PFSK-1 (cell line): ENCODE measurements at regions not wholly inside any gene's neighbourhood (a gene's known extent, or its start where the extent isn't known, plus 50 kb on each side); places are given as distances from the start of the nearest gene placed in this dataset.

ENCODE experiments used
- FOXP2 ChIP-seq: optimal IDR thresholded peaks from 2 replicates; pipeline ENCODE3; 2011; ENCODE audit warnings: borderline replicate concordance, control low read depth, inconsistent platforms; ENCODE audit not compliant: insufficient read depth; ENCODE audit errors: extremely low read length, extremely low read depth
- POLR2AphosphoS5 ChIP-seq: IDR thresholded peaks from 2 replicates; pipeline ENCODE4 v1.6.1; 2012; ENCODE audit warnings: low read depth, mild to moderate bottlenecking, control low read depth, low read length, moderate library complexity
- SIN3A ChIP-seq: IDR thresholded peaks from 2 replicates; pipeline ENCODE4 v1.6.1; 2012; ENCODE audit warnings: mild to moderate bottlenecking, low read length, moderate library complexity, borderline replicate concordance; ENCODE audit not compliant: insufficient read depth
- TAF1 ChIP-seq: IDR thresholded peaks from 2 replicates; pipeline ENCODE4 v1.6.1; 2012; ENCODE audit warnings: low read length, control low read depth, borderline replicate concordance; ENCODE audit not compliant: insufficient read depth
- TF ChIP-seq, protein P1 (sequence below), 2 experiments: IDR thresholded peaks; 2 replicates each; pipeline versions ENCODE4 v1.6.1 to v1.8.0; 2011 to 2012; ENCODE audit warnings: low read depth in 2 of 2, low read length in 2 of 2, control low read depth in 1 of 2, inconsistent platforms in 1 of 2, mild to moderate bottlenecking in 1 of 2, moderate library complexity in 1 of 2; ENCODE audit not compliant: insufficient read depth in 1 of 2

DNA sequence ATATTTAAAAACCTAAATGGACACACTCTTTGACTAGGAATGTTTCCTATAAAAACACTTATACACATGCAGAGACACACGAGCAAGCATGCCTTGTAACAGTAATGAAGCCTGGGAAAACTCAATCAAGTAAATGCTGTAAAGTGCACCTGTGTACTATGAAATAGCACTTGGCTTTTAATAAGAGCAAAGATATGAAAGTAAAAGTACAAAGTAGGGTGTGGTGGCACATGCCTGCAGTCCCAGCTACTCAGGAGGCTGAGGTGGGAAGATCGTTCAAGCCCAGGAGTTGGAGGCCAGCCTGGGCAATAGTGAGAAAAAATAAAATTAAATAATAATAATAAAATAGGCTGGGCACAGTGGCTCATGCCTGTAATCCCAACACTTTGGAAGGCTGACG lies 166.9 kb upstream of the GRK3 start:
- TF ChIP-seq, protein P1, sequence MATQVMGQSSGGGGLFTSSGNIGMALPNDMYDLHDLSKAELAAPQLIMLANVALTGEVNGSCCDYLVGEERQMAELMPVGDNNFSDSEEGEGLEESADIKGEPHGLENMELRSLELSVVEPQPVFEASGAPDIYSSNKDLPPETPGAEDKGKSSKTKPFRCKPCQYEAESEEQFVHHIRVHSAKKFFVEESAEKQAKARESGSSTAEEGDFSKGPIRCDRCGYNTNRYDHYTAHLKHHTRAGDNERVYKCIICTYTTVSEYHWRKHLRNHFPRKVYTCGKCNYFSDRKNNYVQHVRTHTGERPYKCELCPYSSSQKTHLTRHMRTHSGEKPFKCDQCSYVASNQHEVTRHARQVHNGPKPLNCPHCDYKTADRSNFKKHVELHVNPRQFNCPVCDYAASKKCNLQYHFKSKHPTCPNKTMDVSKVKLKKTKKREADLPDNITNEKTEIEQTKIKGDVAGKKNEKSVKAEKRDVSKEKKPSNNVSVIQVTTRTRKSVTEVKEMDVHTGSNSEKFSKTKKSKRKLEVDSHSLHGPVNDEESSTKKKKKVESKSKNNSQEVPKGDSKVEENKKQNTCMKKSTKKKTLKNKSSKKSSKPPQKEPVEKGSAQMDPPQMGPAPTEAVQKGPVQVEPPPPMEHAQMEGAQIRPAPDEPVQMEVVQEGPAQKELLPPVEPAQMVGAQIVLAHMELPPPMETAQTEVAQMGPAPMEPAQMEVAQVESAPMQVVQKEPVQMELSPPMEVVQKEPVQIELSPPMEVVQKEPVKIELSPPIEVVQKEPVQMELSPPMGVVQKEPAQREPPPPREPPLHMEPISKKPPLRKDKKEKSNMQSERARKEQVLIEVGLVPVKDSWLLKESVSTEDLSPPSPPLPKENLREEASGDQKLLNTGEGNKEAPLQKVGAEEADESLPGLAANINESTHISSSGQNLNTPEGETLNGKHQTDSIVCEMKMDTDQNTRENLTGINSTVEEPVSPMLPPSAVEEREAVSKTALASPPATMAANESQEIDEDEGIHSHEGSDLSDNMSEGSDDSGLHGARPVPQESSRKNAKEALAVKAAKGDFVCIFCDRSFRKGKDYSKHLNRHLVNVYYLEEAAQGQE (IDR thresholded peaks at IDR 0.05; ENCODE audit: insufficient read depth in 1 of 2, low read depth in 2 of 2, low read length in 2 of 2), result no peak
- TF ChIP-seq POLR2AphosphoS5, result no peak
- TF ChIP-seq FOXP2, result no peak
- no peak for TF ChIP-seq TAF1
- no peak for TF ChIP-seq SIN3A

DNA sequence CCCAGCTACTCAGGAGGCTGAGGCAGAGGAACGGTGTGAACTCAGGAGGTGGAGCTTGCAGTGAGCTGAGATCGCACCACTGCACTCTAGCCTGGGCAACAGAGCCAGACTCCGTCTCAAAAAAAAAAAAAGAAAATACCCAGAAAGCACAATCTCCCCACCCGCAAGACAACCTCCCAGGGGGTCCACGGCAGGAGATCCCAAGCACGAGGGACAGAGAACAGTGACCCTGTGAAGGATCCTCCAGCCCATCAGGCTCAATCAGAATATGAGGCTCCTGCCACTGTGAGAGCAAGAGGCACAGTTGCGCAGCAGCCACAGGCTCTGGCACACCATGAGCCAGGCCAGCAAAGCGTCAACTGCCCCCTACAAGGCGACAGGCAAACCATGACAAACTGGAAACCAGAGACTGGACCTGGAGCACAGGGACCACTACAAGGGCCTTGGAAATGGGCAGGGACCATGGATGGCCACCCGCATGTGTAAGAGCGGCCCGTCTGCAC lies 164.8 kb upstream of the GRK3 start:
- TF ChIP-seq TAF1, result no peak
- TF ChIP-seq POLR2AphosphoS5, result no peak
- no peak for TF ChIP-seq FOXP2
- TF ChIP-seq SIN3A, result no peak
- TF ChIP-seq, protein P1 (IDR thresholded peaks at IDR 0.05; ENCODE audit: insufficient read depth in 1 of 2, low read depth in 2 of 2, low read length in 2 of 2), result no peak

DNA sequence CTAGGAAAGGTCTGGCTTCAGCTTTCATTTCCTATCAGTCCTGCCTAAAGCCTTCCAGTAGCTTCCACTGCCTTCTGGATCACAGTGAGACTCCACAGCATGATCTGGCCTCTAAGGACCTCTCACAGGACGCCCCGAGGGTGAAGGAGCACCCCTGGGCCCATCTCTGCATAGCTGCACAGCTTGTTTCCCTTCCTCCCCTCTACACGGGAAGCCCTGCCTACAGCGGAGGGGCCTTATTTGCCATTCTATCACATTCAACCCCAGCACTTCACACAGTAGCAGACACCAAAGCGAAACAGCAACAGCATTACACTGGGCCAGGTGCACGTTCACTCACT lies 162.3 kb upstream of the GRK3 start:
- TF ChIP-seq POLR2AphosphoS5 (no peak), FOXP2 (no peak), SIN3A (no peak), TAF1 (no peak)
- TF ChIP-seq, protein P1 (IDR thresholded peaks at IDR 0.05; ENCODE audit: insufficient read depth in 1 of 2, low read depth in 2 of 2, low read length in 2 of 2), result no peak

DNA sequence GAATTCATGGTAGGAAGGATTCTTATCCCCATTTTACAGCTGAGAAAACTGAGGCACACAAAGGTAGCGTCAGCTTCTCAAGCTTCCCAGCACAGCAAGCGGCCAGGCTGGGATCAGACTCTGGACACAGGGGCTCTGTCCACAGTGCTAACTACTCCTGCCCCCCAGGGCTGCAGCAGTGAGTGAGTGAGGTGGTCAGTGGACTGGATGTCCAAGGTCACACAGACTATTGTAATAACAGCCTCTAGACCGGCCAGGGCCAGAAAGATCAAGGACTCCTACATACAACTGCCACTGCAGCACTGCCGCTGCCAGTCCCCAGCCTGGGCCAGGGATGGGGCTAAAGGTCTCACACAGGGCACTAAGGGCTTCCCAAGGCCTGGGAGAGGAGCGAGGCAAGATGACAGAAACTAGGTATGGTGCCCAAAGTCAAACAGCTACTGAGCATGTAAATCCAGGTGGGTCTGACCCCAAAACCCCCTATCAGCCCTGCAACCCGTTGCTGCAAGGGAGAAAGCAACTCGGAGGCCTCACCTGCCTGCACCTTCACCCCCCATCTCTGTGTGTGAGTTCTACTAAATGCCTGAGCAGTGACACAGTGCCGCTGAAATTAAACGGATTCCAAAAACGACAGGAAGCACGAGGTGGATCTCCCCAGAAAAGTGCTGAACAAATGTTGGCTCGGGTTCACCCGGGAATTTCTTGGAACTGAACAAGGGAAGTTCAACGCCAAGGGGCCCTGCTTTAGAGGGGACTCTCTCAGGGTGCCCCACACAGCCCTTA lies 161.8 kb upstream of the GRK3 start:
- no peak for TF ChIP-seq FOXP2
- TF ChIP-seq, protein P1 (IDR thresholded peaks at IDR 0.05; ENCODE audit: insufficient read depth in 1 of 2, low read depth in 2 of 2, low read length in 2 of 2), result peak; percentile 60 to 72; a peak in 3 of 4 replicates
